Thymus (tissue), 11 donors: ENCODE measurements at regions not wholly inside any gene's neighbourhood (a gene's known extent, or its start where the extent isn't known, plus 50 kb on each side); places are given as distances from the start of the nearest gene placed in this dataset.
"Not testable (repeated sequence)": the region's sequence is repeated elsewhere in the genome, so short reads cannot be mapped to it uniquely, and the experiment has no call there.

ENCODE experiments used
- DNase-seq, 9 donors: peaks; one replicate each; pipeline ENCODE4 v3.0.0-alpha.2; 2013; ENCODE audit warnings: low spot score in 9 of 9, low read depth in 6 of 9, missing footprints in 1 of 9
- H3K27ac ChIP-seq, 2 donors: one replicate each; pipeline ENCODE4 v1.5.1; 2013; ENCODE audit warnings: control low read depth in 1 of 2, low read depth in 1 of 2, low read length in 1 of 2, mild to moderate bottlenecking in 1 of 2, moderate library complexity in 1 of 2
- H3K27me3 ChIP-seq, 2 donors: one replicate each; pipeline ENCODE4 v1.5.1; 2013; ENCODE audit warnings: low read length in 1 of 2; ENCODE audit not compliant: control insufficient read depth in 2 of 2, insufficient read depth in 1 of 2
- H3K36me3 ChIP-seq, 2 donors: one replicate each; pipeline ENCODE4 v1.5.1; 2013; ENCODE audit warnings: low read length in 1 of 2, mild to moderate bottlenecking in 1 of 2, moderate library complexity in 1 of 2; ENCODE audit not compliant: control insufficient read depth in 2 of 2, insufficient read depth in 2 of 2
- H3K4me1 ChIP-seq, 2 donors: one replicate each; pipeline ENCODE4 v1.5.1; 2013; ENCODE audit warnings: low read length in 2 of 2; ENCODE audit not compliant: control insufficient read depth in 2 of 2, insufficient read depth in 2 of 2
- H3K4me3 ChIP-seq, 2 donors: one replicate each; pipeline ENCODE4 v1.5.1; 2013; ENCODE audit warnings: low read length in 2 of 2, control low read depth in 1 of 2, mild to moderate bottlenecking in 1 of 2
- H3K9me3 ChIP-seq, 2 donors: one replicate each; pipeline ENCODE4 v1.5.1; 2013; ENCODE audit warnings: low read length in 1 of 2, mild to moderate bottlenecking in 1 of 2; ENCODE audit not compliant: control insufficient read depth in 2 of 2, insufficient read depth in 1 of 2
- WGBS: extraction: QIAGEN DNeasy Blood & Tissue Kit; methylation state at CpG from one replicate; pipeline ENCODE4 v1.1.7; 2013; 5-methylcytosine and 5-hydroxymethylcytosine counted together
- donor health status: healthy.

DNA sequence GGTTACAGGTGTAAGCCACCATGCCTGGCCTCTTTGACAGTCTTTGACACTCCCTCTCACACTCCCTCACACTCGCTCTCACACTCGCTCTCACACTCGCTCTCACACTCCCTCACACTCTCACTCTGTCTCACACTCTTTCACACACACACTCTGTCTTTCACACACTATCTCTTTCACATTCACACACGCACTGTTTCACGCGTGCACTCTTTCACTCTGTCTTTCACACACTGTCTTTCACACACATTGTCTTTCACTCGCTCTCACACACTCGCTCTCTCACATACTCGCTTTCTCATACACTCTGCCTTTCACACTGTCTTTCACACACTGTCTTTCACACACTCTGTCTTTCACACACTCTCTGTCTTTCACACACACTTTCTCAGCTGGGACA, 167.1 kb upstream of the CXCL13 start:
- Histone ChIP-seq H3K27me3 (no peaks in the 10 kb centered on the region), H3K4me1 (no peaks in the 10 kb centered on the region), H3K27ac (no peak overlapping the region), H3K36me3 (no peaks in the 10 kb centered on the region), H3K9me3 (no peaks in the 10 kb centered on the region), H3K4me3 (no peak overlapping the region)
- no peak for DNase-seq
- 98% methylated on average over 9 of the region's 9 CpGs for WGBS

DNA sequence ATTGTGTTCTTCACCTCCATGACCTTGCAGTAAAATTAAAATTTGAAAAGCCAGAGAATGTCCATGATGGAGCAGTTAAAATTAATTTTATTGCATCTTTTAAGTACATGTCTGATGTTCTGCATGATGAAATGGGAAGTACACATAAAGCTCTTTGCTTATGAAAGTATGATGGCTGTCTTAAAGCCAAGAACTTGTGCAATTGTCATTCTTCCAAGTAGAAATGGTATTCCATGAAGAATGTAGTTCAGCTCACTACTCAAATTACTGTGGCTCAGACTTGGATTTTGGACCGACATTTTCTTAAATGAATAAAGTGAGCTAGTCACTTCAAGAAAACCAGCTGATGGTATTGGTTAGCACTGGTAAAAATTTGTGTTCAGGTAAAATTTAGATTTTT, 161.7 kb upstream of the CXCL13 start:
- Histone ChIP-seq H3K4me1 (no peaks in the 10 kb centered on the region), H3K4me3 (no peak overlapping the region), H3K36me3 (no peaks in the 10 kb centered on the region), H3K27me3 (no peaks in the 10 kb centered on the region), H3K9me3 (no peaks in the 10 kb centered on the region), H3K27ac (no peak overlapping the region)
- DNase-seq, result no peak
- WGBS, result 96% methylated on average over 1 of the region's 1 CpG

DNA sequence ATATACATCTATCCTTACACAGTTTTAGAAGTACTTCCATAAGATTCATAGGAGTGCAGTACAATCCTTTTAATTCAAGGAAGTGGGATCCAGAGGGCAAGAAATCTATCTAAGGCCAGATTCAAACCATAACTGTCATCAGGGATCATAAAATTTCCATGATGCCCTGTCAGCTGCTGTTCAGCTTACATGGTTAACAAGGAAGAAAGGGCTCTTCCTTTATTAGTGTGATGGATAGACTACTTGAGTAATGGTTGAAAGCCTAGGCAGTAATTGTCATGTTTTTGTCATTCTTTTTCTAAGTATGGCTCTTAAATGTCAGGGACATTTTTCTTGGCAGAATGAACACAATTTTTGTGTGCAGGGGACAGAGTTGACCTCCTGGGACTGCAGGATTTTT, 159.8 kb upstream of the CXCL13 start:
- Histone ChIP-seq H3K27me3 (no peaks in the 10 kb centered on the region), H3K4me1 (no peaks in the 10 kb centered on the region), H3K9me3 (no peaks in the 10 kb centered on the region), H3K4me3 (no peak overlapping the region), H3K27ac (no peak overlapping the region), H3K36me3 (no peaks in the 10 kb centered on the region)
- no peak for DNase-seq

DNA sequence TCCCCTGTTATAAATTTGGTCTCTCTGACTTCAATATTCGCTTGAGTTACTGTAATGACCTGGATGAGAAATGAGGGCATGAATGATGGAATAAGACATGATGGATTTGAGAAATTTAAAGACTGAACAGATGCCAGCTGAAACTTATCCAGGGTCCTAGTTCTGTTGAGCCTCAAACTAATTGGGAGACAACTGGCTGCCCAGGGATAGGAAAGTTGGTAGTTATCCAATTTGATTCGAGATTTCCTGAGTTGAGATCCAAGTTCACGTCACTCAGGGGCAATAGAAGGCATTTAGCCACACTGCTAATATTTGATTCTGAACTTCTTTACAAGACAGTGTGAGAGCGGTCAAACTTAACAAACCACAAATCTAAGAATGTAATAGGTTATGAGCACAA, 159.0 kb upstream of the CXCL13 start:
- Histone ChIP-seq H3K9me3 (no peaks in the 10 kb centered on the region), H3K4me1 (no peaks in the 10 kb centered on the region), H3K4me3 (no peak overlapping the region), H3K27ac (no peak overlapping the region), H3K27me3 (no peaks in the 10 kb centered on the region), H3K36me3 (no peaks in the 10 kb centered on the region)
- WGBS, result 95% methylated on average over 4 of the region's 4 CpGs
- no peak for DNase-seq

DNA sequence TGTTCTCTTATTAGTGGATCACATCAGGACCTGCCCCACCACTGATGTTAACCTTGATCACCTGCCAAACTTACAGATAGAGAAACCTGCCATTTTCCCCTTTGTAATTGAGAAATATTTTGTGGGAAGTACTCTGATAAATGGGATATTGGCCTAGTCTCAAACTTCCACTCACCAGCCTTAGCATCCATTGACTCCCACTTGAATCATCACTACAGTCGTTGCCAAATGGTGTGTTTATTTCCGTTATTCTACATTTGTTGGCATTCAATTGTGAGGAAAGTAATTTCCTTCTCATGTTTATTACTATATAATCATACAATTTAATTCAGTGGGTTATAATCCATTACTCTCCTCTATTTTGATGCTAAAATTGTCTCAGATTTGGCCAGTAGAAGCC, 156.4 kb upstream of the CXCL13 start:
- H3K4me1 ChIP-seq, result no peaks in the 10 kb centered on the region
- DNase-seq, result no peak
- no peaks in the 10 kb centered on the region for H3K9me3 ChIP-seq
- no peaks in the 10 kb centered on the region for H3K27me3 ChIP-seq
- H3K4me3 ChIP-seq, result no peak overlapping the region
- WGBS, result 95% methylated on average over 2 of the region's 2 CpGs
- no peaks in the 10 kb centered on the region for H3K36me3 ChIP-seq
- H3K27ac ChIP-seq, result no peak overlapping the region

DNA sequence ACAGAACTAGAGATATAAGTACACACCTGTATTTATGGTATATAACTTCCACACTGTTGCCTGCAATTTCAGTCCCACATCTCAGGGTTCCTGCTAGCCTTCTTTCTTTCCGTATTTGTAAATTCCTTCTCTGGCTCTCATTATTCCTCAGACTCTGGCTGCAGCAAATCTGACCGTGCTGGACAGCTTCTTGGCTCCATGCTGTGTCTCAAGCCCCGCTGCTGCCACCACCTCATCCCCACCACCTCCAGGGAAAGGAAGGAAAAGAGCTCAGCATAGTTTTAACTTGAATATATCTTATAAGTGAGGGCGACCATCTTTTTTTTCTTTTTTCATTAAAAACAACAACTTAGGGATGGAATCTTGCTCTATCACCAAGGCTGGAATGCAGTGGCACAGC, 155.6 kb upstream of the CXCL13 start:
- H3K36me3 ChIP-seq, result no peaks in the 10 kb centered on the region
- H3K9me3 ChIP-seq, result no peaks in the 10 kb centered on the region
- H3K27ac ChIP-seq, result no peak overlapping the region
- no peak for DNase-seq
- no peaks in the 10 kb centered on the region for H3K27me3 ChIP-seq
- H3K4me3 ChIP-seq, result no peak overlapping the region
- 92% methylated on average over 4 of the region's 4 CpGs for WGBS
- no peaks in the 10 kb centered on the region for H3K4me1 ChIP-seq

DNA sequence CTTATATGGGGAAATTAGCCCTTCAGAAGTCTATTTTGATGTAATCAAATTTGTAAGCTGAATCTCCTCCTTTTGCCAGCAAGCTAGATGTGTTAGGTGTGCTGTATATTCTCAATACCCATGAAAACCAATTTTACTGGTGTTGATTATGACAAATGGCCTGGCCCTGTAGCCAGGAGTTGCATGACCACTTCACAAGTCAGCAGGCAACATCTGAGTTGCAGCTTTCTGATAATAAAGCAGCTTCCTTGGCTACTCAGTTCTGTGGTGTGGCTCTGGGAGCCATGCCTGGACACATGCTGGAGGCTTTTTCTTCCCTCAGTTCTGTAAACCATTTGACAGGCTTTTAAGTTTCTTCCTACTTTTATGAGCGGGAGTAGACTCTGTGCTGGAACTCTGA, 154.1 kb upstream of the CXCL13 start:
- no peak overlapping the region for H3K27ac ChIP-seq
- DNase-seq, result no peak
- no peaks in the 10 kb centered on the region for H3K9me3 ChIP-seq
- H3K36me3 ChIP-seq, result no peaks in the 10 kb centered on the region
- H3K27me3 ChIP-seq, result no peaks in the 10 kb centered on the region
- no peaks in the 10 kb centered on the region for H3K4me1 ChIP-seq
- no peak overlapping the region for H3K4me3 ChIP-seq
- 59% methylated on average over 1 of the region's 1 CpG for WGBS

DNA sequence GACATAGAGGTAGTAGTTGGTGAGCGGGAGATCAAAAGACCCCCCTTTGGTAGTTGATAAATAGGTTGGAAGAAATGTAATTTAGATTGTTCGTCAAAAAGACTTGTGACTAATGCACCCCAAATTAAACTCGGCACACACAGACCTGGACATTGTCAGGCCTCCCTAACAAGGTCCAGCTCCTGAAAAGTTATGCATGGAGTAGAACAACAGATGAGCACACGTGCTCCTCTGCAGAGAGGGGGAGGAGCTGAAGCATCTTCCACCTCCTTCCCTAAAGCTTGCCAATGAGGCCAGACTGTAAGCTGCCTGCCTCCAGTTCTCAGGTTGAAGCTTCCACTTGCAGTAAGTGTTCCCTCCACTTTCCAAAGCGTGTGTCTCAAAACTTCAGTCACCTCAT, 153.5 kb upstream of the CXCL13 start:
- not testable (repeated sequence) for H3K9me3 ChIP-seq, H3K4me3 ChIP-seq, H3K27ac ChIP-seq, DNase-seq, H3K4me1 ChIP-seq, H3K36me3 ChIP-seq, H3K27me3 ChIP-seq
- 89% methylated on average over 5 of the region's 5 CpGs for WGBS

DNA sequence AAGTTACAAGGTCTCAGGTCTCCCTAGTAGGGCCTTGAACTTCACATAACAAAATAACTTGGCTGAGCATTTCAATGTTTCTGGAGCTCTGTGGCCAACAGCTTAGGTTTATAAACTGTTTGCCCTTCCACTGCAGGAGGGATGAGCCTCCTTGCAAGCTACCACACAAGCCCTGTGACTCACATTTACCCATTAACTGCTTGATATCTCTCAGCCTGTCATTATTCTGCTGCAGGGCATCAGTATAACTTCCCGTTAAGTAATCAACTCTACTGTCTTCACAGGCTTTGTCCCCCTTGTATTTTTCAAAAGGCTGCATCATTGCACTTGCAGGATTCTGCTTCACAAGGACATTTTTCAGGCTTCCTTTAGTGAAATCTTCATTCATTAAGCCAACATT, 151.7 kb upstream of the CXCL13 start:
- Histone ChIP-seq H3K27ac (no peak overlapping the region), H3K4me1 (no peaks in the 10 kb centered on the region), H3K27me3 (no peaks in the 10 kb centered on the region), H3K4me3 (no peak overlapping the region), H3K36me3 (no peaks in the 10 kb centered on the region), H3K9me3 (no peaks in the 10 kb centered on the region)
- whole genome bisulfite sequencing, result 98% methylated on average over 1 of the region's 1 CpG
- no peak for DNase-seq

DNA sequence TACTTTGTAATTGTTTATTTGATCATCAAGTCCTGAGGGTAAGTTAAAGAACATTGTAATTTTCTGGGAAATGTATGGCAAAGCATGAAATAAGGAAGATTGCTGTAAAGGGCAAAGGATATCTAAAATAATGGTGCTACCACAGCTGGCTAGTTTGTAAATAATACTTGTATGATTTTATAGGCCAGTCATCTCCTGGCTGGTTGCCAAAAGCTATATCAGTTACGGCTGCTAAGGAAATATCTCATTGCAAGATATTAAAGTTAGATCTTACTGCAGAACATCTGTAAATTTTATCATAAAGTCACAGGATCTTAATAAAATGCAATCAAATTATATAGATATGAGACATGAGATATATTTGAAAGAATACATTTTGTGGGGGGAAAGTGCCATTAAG, 150.8 kb upstream of the CXCL13 start:
- Histone ChIP-seq H3K4me3 (no peak overlapping the region), H3K9me3 (no peaks in the 10 kb centered on the region), H3K36me3 (no peaks in the 10 kb centered on the region), H3K27ac (no peak overlapping the region), H3K27me3 (no peaks in the 10 kb centered on the region), H3K4me1 (no peaks in the 10 kb centered on the region)
- 48% methylated on average over 1 of the region's 1 CpG for WGBS
- no peak for DNase-seq
